SJCRH30 (cell line): ENCODE measurements at regions not wholly inside any gene's neighbourhood (a gene's known extent, or its start where the extent isn't known, plus 50 kb on each side); places are given as distances from the start of the nearest gene placed in this dataset.

Experiments used
- DNase-seq, 2 experiments: peaks; one replicate each; pipeline ENCODE4 v3.0.0-alpha.2; 2015 to 2020
- H3K27ac ChIP-seq: fragments of 250-450 bp; sonication (Bioruptor Pico); 2 replicates; pipeline ENCODE4 v1.5.1; 2020; ENCODE audit warnings: mild to moderate bottlenecking, moderate library complexity
- H3K27me3 ChIP-seq: fragments of 250-450 bp; sonication (Bioruptor Pico); 2 replicates; pipeline ENCODE4 v1.5.1; 2020; ENCODE audit warnings: mild to moderate bottlenecking, moderate library complexity
- H3K36me3 ChIP-seq: fragments of 250-450 bp; sonication (Bioruptor Pico); 2 replicates; pipeline ENCODE4 v1.5.1; 2020; ENCODE audit warnings: mild to moderate bottlenecking, moderate library complexity
- H3K4me1 ChIP-seq: fragments of 250-450 bp; sonication (Bioruptor Pico); 2 replicates; pipeline ENCODE4 v1.5.1; 2020; ENCODE audit warnings: mild to moderate bottlenecking, moderate library complexity
- H3K4me3 ChIP-seq: fragments of 250-450 bp; sonication (Bioruptor Pico); 2 replicates; pipeline ENCODE4 v1.5.1; 2020; ENCODE audit warnings: mild to moderate bottlenecking, moderate library complexity
- H3K9me3 ChIP-seq: fragments of 250-450 bp; sonication (Bioruptor Pico); replicated peaks from 2 replicates; pipeline ENCODE4 v1.5.1; 2020; ENCODE audit warnings: mild to moderate bottlenecking, moderate library complexity

DNA sequence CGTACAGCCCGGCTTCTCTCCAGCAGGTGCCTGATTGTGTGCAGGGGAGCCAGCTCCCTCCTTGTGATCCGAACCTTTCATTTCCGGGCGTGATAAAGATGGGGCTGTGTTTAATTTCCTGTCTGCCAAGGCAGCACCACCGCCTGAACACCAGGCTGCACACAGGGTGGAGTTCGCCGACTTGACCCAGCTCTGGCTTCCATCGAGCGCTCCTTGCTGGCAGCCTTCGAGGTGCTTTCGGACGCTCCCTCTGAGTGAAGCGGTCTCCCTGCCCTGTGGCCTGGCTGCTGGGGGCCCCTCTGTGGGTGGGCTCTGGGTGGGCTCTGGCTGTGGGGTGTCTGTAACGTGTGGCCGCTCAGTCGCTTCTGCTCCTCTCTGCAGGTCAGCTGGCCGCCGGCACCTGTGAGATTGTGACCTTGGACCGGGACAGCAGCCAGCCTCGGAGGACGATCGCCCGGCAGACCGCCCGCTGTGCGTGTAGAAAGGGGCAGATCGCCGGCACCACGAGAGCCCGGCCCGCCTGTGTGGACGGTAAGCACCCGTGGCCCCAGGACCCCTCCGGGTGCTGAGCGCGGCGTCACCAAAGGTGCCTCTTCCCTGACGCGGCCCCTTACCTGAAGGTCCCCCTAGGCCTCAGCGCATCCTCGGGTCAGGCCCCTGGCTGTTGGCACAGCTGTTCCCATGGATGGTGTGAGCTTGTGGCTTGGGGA lies 1181.3 kb downstream of the BRD1 start:
- H3K4me1 ChIP-seq: no peaks in the 10 kb centered on the region
- H3K4me3 ChIP-seq: no peak overlapping the region
- no peaks in the 10 kb centered on the region for H3K27me3 ChIP-seq
- H3K27ac ChIP-seq: no peak overlapping the region
- no peak for DNase-seq
- no peaks in the 10 kb centered on the region for H3K9me3 ChIP-seq
- no peaks in the 10 kb centered on the region for H3K36me3 ChIP-seq

DNA sequence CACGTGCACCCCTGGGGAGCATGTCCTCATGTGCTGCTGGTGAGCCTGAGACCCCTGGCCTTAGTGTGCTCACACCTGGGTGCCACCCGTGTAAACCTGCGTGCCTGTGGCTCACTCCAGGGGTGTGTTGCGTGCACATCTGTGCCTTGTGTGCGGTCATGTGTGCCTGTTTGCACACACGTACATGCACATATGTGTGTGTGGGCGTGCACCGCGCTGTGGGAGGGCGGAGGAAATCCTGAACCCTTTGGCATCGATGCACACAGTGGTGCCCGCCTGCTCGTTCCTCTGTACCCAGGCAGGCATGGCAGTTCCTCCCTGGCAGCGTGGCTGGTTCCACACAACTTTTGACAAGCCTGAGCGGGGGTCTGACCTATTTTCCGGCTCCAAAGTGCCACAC lies 1181.9 kb downstream of the BRD1 start:
- no peaks in the 10 kb centered on the region for H3K36me3 ChIP-seq
- no peak overlapping the region for H3K27ac ChIP-seq
- no peaks in the 10 kb centered on the region for H3K27me3 ChIP-seq
- no peak overlapping the region for H3K4me3 ChIP-seq
- DNase-seq: no peak
- no peaks in the 10 kb centered on the region for H3K9me3 ChIP-seq
- H3K4me1 ChIP-seq: peaks cover 3% of the 10 kb centered on the region; the same call in 1 of the 2 replicates

GRCh38 chr22:48644997-48645396 lies 1182.7 kb downstream of the BRD1 start:
- no peak overlapping the region for H3K27ac ChIP-seq
- DNase-seq: no peak
- no peaks in the 10 kb centered on the region for H3K36me3 ChIP-seq
- peaks cover 9% of the 10 kb centered on the region for H3K4me1 ChIP-seq
- peaks cover 1% of the 10 kb centered on the region; the same call in 1 of the 2 replicates for H3K27me3 ChIP-seq
- no peak overlapping the region for H3K4me3 ChIP-seq
- H3K9me3 ChIP-seq: no peaks in the 10 kb centered on the region

DNA sequence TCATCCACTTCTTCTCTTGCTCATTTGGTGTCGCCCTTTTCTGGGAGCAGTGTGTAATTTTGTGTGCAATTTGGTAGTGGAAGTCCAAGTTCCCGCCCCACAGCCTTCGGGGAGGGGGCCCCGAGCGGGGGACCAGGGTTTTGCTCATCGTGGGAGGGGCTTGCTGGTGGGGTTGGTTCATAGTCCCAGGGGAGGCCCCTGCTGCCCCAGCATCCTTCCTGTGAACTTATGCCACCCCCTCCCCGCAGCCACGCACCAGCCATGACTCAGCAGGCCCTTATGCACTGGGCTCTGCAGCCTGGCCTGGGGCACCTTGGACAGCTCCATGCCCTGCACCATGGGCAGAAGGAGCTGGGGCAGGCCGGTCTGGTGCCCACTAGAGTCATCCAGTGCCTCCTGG lies 1183.6 kb downstream of the BRD1 start:
- no peaks in the 10 kb centered on the region for H3K36me3 ChIP-seq
- no peak overlapping the region for H3K4me3 ChIP-seq
- H3K9me3 ChIP-seq: no peaks in the 10 kb centered on the region
- H3K4me1 ChIP-seq: peaks cover 11% of the 10 kb centered on the region
- peaks cover 9% of the 10 kb centered on the region for H3K27me3 ChIP-seq
- no peak for DNase-seq
- no peak overlapping the region for H3K27ac ChIP-seq

DNA sequence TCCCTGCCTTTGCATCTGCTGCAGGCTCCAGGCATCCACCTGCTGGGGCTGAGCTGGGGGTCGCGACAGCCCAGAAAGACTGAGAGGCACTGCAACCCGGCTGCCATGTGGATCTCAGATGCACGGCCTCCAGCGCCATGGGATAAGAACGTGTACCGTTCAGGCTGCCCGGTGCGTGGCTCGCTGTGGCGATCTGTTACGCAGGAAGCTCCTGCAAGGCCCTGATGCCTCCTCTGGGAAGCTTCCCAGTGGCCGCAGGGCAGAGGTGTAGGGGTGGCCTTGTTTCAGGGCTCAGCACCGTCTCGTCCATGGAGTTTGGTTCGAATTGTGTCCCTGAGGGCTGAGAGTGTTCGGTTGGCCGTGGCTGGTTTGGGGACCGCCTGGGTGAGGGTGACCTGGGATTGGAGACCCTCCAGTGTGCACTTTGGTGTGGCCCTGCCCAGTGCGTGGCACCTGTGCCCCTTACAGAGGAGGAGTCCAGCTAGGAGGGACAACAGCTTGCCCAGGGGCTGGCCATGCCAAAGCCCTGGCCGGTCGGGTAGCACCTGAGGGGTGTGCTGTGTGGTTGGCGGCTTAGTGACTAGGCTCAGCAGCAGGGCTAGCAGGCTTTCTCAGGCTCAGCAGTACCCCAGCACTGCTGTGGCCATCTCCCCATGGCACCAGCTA lies 1184.5 kb downstream of the BRD1 start:
- Histone ChIP-seq H3K27ac (no peak overlapping the region), H3K4me1 (peaks cover 11% of the 10 kb centered on the region), H3K9me3 (no peaks in the 10 kb centered on the region), H3K4me3 (no peak overlapping the region), H3K27me3 (peaks cover 11% of the 10 kb centered on the region), H3K36me3 (no peaks in the 10 kb centered on the region)
- DNase-seq: no peak

DNA sequence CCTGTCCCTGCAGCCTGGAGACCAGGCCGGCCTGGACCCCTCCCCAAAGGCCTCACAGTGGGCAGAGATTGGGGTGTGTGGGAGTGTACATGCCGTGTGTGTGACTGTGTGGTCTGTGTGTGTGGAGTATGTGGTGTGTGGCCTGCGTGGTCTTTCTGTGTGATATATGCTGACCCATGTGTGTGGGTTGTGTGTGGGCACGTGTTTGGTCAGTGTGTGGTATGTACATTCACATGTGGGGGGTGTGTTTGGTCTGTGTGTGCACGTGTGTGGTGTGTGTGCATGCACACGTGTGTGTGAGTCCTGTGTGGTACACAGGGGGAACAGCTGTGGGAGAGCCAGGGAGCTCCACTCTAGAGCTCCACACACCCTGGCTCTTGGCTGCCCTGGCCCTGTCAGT lies 1185.1 kb downstream of the BRD1 start:
- no peak overlapping the region for H3K27ac ChIP-seq
- peaks cover 11% of the 10 kb centered on the region for H3K4me1 ChIP-seq
- H3K9me3 ChIP-seq: no peaks in the 10 kb centered on the region
- peaks cover 15% of the 10 kb centered on the region for H3K27me3 ChIP-seq
- no peak for DNase-seq
- H3K36me3 ChIP-seq: no peaks in the 10 kb centered on the region
- H3K4me3 ChIP-seq: no peak overlapping the region

GRCh38 chr22:48641906-48642475 lies 1185.7 kb downstream of the BRD1 start:
- no peak for DNase-seq
- H3K4me1 ChIP-seq: peaks cover 11% of the 10 kb centered on the region
- no peaks in the 10 kb centered on the region for H3K9me3 ChIP-seq
- peaks cover 17% of the 10 kb centered on the region for H3K27me3 ChIP-seq
- H3K4me3 ChIP-seq: no peak overlapping the region
- no peak overlapping the region for H3K27ac ChIP-seq
- no peaks in the 10 kb centered on the region for H3K36me3 ChIP-seq

DNA sequence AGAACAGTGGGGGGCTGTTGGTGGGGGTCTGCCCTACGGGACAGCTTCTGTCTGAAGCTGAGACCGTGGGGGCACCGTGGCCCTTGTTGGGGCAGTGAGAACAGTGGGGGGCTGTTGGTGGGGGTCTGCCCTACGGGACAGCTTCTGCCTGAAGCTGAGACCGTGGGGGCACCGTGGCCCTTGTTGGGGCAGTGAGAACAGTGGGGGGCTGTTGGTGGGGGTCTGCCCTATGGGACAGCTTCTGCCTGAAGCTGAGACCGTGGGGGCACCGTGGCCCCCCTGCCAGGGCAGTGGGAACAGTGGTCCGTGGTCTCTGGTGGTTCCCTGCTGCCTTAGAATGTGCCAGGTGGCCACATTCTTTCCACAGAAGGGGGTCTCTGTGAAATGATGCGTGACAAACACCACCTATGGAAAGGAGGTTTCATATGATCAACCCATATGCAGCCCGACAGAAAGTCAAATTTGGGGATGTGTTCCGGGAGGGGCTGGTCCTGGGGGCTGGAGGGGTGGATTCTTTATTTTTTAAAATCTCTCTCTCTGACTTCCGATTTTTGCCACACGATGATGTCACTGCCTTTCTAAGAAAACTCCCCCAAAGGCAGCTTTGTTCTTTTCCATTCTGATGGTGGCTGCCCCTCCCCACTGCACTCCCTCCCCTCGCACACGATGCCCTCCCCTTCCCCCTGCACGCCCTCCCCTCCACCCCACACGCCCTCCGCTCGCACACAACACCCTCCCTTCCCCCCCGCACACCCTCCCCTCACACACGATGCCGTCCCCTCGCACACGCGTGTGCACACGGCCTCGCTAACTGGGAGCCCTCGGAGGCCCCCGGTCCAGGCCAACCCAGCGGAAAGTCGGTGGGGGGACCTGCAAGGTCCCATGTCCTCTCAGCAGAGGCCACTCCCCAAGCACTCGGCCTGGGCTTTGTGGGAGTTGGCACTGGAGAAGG lies 1186.5 kb downstream of the BRD1 start:
- DNase-seq: peak; percentile 52 to 71
- peaks cover 17% of the 10 kb centered on the region for H3K27me3 ChIP-seq
- peaks cover 11% of the 10 kb centered on the region for H3K4me1 ChIP-seq
- no peaks in the 10 kb centered on the region for H3K36me3 ChIP-seq
- no peak overlapping the region for H3K27ac ChIP-seq
- H3K9me3 ChIP-seq: no peaks in the 10 kb centered on the region
- no peak overlapping the region for H3K4me3 ChIP-seq

GRCh38 chr22:48639896-48640748 lies 1187.6 kb downstream of the BRD1 start:
- 0 out of 2 replicates have a peak overlapping the region, but pooled peaks have one; percentile 3 for H3K4me3 ChIP-seq
- peaks cover 11% of the 10 kb centered on the region for H3K4me1 ChIP-seq
- DNase-seq: peak; percentile 97
- peak overlapping the region; percentile 35; the same call in 1 of the 2 replicates for H3K27ac ChIP-seq
- H3K27me3 ChIP-seq: peaks cover 17% of the 10 kb centered on the region
- H3K9me3 ChIP-seq: no peaks in the 10 kb centered on the region
- H3K36me3 ChIP-seq: no peaks in the 10 kb centered on the region

GRCh38 chr22:48639021-48639795 lies 1188.5 kb downstream of the BRD1 start:
- no peak for DNase-seq

GRCh38 chr22:48637231-48637630 lies 1190.4 kb downstream of the BRD1 start:
- no peak overlapping the region for H3K27ac ChIP-seq
- no peak for DNase-seq
- no peaks in the 10 kb centered on the region for H3K36me3 ChIP-seq
- peaks cover 11% of the 10 kb centered on the region for H3K4me1 ChIP-seq
- H3K4me3 ChIP-seq: no peak overlapping the region
- no peaks in the 10 kb centered on the region for H3K9me3 ChIP-seq
- H3K27me3 ChIP-seq: peaks cover 17% of the 10 kb centered on the region

More at GRCh38 chr22:48639021-48639795, 1188.5 kb downstream of the BRD1 start:
- Histone ChIP-seq H3K27me3 (peaks cover 17% of the 10 kb centered on the region), H3K36me3 (no peaks in the 10 kb centered on the region), H3K27ac (no peak overlapping the region), H3K4me3 (no peak overlapping the region), H3K4me1 (peaks cover 11% of the 10 kb centered on the region), H3K9me3 (no peaks in the 10 kb centered on the region)

DNA sequence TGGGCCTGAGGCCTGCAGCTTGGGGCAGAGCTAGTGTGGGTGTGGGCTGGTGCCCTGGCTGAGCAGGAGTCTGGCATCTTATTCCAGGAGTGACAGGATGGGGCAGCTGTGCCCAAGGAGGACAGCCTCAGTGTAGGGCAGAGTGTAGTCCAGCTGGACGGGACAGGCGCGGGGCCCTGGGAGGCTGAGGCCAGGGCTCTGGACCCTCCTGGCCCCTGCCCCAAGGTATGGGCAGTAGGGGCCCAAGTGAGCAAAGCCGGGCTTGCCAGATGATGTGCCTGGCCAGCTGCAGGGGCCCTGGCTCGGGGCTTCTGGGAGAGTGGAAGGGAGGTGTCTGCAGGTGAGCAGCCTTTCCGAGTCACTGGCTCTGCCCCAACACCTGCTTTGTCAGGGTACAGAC lies 1190.9 kb downstream of the BRD1 start:
- no peak for DNase-seq
- H3K36me3 ChIP-seq: no peaks in the 10 kb centered on the region
- peaks cover 17% of the 10 kb centered on the region for H3K27me3 ChIP-seq
- peaks cover 11% of the 10 kb centered on the region for H3K4me1 ChIP-seq
- H3K4me3 ChIP-seq: no peak overlapping the region
- H3K27ac ChIP-seq: no peak overlapping the region
- no peaks in the 10 kb centered on the region for H3K9me3 ChIP-seq

- Histone ChIP-seq H3K4me3 (no peak overlapping the region), H3K27me3 (peaks cover 17% of the 10 kb centered on the region), H3K9me3 (no peaks in the 10 kb centered on the region), H3K36me3 (no peaks in the 10 kb centered on the region), H3K27ac (no peak overlapping the region), H3K4me1 (peaks cover 8% of the 10 kb centered on the region)
- DNase-seq: no peak
Observed at GRCh38 chr22:48635816-48636215, 1191.9 kb downstream of the BRD1 start.
